RWPE1 (cell line): ENCODE measurements at regions not wholly inside any gene's neighbourhood (a gene's known extent, or its start where the extent isn't known, plus 50 kb on each side); places are given as distances from the start of the nearest gene placed in this dataset.
"Not testable (repeated sequence)": the region's sequence is repeated elsewhere in the genome, so short reads cannot be mapped to it uniquely, and the experiment has no call there.

Experiments
- CTCF ChIA-PET: fragments of 350-600 bp; sonication (Branson Sonifier 250); formaldehyde crosslinking; extraction: SDS; loops from one replicate; lab custom pipeline; 2021; lab: Yijun Ruan, JAX
- POLR2A ChIA-PET: fragments of 400-600 bp; formaldehyde crosslinking; extraction: SDS; loops from one replicate; lab custom pipeline; 2020; ENCODE audit warnings: antibody characterized with exemption; ENCODE audit not compliant: low non-redundant PET; lab: Yijun Ruan, JAX
- DNase-seq: peaks from one replicate; pipeline ENCODE4 v3.0.0; 2012; ENCODE audit warnings: low spot score
- H3K27ac ChIP-seq: fragments of 450-650 bp; 2 replicates; pipeline ENCODE4 v1.5.1; 2017
- TF ChIP-seq, protein P1 (sequence below): fragments of 450-650 bp; conservative IDR thresholded peaks from 2 replicates; pipeline ENCODE4 v1.5.1; 2017; ENCODE audit warnings: low read depth, mild to moderate bottlenecking

DNA sequence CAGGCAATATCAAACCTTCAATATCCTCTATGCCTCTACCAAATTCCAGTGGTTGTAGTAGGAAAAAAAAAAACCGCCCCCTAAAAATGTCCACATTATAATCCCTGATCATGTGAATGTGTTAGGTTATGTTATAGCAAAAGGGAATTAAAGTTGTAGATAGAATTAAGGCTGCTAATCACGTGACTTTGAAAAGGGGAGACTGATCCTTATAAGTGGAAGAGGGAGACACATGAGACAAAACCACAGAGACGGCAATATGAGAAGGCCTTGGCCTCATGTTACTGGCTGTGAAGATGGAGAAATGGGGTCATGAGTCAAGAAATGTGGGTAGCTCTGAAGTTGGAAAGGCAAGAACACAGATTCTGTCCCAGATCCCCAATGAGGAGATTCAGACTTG is 1711.3 kb downstream of the KHDRBS2 start:
- POLR2A ChIA-PET, H3K27ac ChIP-seq, DNase-seq, CTCF ChIA-PET: not testable (repeated sequence)

GRCh38 chr6:60572607-60573006 is 1713.4 kb downstream of the KHDRBS2 start:
- CTCF ChIA-PET: not testable (repeated sequence)

DNA sequence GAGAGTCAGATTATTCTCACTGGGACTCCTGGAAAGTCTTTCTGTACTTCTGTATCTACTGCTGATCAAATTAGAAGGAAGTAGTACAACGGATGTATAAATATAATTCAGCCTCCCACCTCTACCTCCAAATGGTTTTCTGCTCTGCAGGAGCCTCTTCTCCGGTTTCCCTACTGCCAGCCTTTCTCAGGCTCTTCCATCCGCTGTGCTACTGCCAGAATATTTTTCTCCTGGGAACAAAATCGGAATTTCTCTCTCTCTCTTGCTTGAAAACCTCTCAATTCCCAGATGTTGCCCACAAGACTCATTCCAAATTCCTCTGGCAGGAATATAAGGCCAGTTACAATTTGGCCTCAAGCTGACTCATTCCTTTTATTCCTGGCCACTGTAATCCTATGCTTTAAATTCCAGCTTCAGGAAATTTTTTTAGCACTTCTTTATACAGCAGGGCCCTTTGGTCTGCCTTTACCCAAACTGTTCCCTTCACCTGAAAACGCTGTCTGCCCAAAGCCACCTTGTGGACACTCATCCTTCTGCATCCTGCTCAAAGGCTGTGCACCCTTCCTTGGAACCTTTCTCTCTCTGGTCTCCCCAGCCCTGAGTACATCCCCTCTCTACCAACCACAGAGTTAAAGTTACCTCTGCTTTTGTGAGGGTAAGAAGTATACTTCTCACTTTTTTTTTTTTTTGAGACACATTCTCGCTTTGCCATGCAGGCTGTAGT is 1714.6 kb downstream of the KHDRBS2 start:
- H3K27ac ChIP-seq, DNase-seq, CTCF ChIA-PET, POLR2A ChIA-PET: not testable (repeated sequence)

More at GRCh38 chr6:60572607-60573006, 1713.4 kb downstream of the KHDRBS2 start:
- H3K27ac ChIP-seq, POLR2A ChIA-PET, DNase-seq: not testable (repeated sequence)

GRCh38 chr6:60570599-60570998 is 1715.4 kb downstream of the KHDRBS2 start:
- DNase-seq, H3K27ac ChIP-seq, POLR2A ChIA-PET: not testable (repeated sequence)
- CTCF ChIA-PET: interaction anchor here (0.6 kb wide), 1 partner anchor 16 kb away, joined by 3 read pairs; no protein-coding TSS in a partner anchor

- CTCF ChIA-PET, H3K27ac ChIP-seq, DNase-seq, POLR2A ChIA-PET: not testable (repeated sequence)
Observed at GRCh38 chr6:60567447-60568187, 1718.4 kb downstream of the KHDRBS2 start.

GRCh38 chr6:60566387-60566786 is 1719.6 kb downstream of the KHDRBS2 start:
- CTCF ChIA-PET, H3K27ac ChIP-seq, POLR2A ChIA-PET, DNase-seq: not testable (repeated sequence)

GRCh38 chr6:60559702-60560101 is 1726.3 kb downstream of the KHDRBS2 start:
- DNase-seq, CTCF ChIA-PET, H3K27ac ChIP-seq, POLR2A ChIA-PET: not testable (repeated sequence)

- POLR2A ChIA-PET, DNase-seq, H3K27ac ChIP-seq, CTCF ChIA-PET: not testable (repeated sequence)
Observed at GRCh38 chr6:60547340-60547739, 1738.7 kb downstream of the KHDRBS2 start.

DNA sequence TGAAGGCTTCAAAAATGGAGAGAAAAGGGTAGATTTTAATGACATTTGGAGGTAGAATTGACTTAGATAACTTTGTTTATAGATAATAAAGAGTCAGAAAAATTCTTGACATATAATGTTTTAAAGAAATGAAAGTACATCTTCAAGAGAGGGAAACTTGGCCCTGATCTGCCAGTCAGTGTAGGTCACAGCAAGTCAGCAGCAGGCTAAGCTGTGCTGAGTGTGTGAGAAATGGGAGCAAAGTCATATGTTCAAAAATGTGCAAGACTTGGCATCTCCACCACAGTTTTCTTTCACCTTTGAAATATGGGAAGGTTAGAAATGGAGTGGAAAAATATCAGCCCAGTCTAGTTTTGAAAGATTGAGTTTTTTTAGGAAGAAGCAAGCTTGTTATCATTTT is 1761.3 kb downstream of the KHDRBS2 start:
- CTCF ChIA-PET, DNase-seq, H3K27ac ChIP-seq, POLR2A ChIA-PET: not testable (repeated sequence)

- DNase-seq, H3K27ac ChIP-seq, CTCF ChIA-PET, POLR2A ChIA-PET: not testable (repeated sequence)
- TF ChIP-seq, protein P1, sequence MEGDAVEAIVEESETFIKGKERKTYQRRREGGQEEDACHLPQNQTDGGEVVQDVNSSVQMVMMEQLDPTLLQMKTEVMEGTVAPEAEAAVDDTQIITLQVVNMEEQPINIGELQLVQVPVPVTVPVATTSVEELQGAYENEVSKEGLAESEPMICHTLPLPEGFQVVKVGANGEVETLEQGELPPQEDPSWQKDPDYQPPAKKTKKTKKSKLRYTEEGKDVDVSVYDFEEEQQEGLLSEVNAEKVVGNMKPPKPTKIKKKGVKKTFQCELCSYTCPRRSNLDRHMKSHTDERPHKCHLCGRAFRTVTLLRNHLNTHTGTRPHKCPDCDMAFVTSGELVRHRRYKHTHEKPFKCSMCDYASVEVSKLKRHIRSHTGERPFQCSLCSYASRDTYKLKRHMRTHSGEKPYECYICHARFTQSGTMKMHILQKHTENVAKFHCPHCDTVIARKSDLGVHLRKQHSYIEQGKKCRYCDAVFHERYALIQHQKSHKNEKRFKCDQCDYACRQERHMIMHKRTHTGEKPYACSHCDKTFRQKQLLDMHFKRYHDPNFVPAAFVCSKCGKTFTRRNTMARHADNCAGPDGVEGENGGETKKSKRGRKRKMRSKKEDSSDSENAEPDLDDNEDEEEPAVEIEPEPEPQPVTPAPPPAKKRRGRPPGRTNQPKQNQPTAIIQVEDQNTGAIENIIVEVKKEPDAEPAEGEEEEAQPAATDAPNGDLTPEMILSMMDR: 0 out of 2 replicates have a peak, but pooled peaks have one; percentile 12
Observed at GRCh38 chr6:60477747-60478146, 1808.3 kb downstream of the KHDRBS2 start.

GRCh38 chr6:60473805-60474204 is 1812.2 kb downstream of the KHDRBS2 start:
- H3K27ac ChIP-seq, DNase-seq, POLR2A ChIA-PET, CTCF ChIA-PET: not testable (repeated sequence)

- POLR2A ChIA-PET, DNase-seq, CTCF ChIA-PET, H3K27ac ChIP-seq: not testable (repeated sequence)
Observed at GRCh38 chr6:60471426-60471825, 1814.6 kb downstream of the KHDRBS2 start.

DNA sequence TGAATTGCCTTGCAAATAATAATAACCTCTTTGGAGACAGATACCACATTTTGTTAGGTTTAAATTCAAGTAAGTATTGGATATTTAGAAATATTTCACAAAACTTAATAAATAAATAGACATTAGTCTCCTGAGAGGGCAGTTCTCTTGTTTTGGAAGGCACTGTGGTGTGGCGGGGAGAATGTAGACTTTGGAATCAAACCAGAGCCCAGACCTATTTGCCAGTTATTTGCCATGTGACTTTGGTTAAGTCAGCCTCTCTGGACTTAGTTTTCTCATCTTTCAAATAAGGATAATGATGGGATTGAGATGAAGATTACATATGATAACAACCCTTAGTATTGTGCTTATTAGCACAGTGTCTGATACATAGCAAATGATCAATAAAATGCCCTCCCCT is 1835.6 kb downstream of the KHDRBS2 start:
- CTCF ChIA-PET, H3K27ac ChIP-seq, DNase-seq, POLR2A ChIA-PET: not testable (repeated sequence)

DNA sequence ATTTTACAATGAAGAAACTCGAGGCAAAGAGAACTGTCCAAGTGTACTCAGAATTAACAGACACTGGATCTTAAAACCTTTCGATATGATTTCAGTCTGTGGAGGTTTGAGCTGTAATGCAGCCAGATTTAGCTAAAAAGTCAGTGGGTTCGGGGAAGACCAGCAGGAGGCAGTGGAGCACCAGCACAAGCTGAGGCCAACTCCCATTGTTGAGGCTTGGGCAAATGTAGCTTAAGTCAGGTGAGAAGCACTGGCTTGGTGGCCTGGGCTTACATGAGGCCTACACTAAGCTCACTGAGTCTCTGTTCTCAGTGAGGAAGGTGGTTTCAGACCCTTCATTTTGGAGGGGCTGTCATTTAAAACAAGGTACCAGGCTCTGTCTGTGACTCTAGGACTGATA is 1841.5 kb downstream of the KHDRBS2 start:
- POLR2A ChIA-PET, CTCF ChIA-PET, DNase-seq, H3K27ac ChIP-seq: not testable (repeated sequence)

- POLR2A ChIA-PET, H3K27ac ChIP-seq, CTCF ChIA-PET, DNase-seq: not testable (repeated sequence)
Observed at GRCh38 chr6:60439709-60440108, 1846.3 kb downstream of the KHDRBS2 start.

DNA sequence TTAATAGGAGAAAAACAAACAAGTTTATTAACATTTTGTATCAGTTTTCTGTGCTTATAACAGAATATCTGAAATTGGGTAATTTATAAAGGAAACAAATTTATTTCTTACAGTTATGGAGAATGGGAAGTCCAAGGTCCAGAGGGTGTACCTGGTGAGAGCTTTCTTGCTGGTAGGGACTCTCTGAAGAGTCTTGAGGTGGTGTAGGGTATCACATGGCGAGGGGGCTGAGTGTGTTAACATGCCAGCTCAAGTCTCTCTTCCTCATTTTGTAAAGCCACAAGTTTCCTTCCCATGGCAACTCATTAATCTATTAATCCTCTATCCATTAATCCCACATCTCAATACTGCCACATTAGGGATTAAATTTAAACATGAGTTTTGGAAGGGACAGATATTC is 1863.3 kb downstream of the KHDRBS2 start:
- CTCF ChIA-PET: not testable (repeated sequence)

More for the DNA sequence above, 1863.3 kb downstream of the KHDRBS2 start:
- DNase-seq, POLR2A ChIA-PET, H3K27ac ChIP-seq: not testable (repeated sequence)
